OCI-LY7 (cell line): ENCODE measurements at regions not wholly inside any gene's neighbourhood (a gene's known extent, or its start where the extent isn't known, plus 50 kb on each side); places are given as distances from the start of the nearest gene placed in this dataset.
A peak's percentile ranks its signal among the peaks of the same experiment; 100 is the strongest.
"Not testable (repeated sequence)": the region's sequence is repeated elsewhere in the genome, so short reads cannot be mapped to it uniquely, and the experiment has no call there.

Experiments
- BruUV-seq: library from RNA; stranded (reverse); fragments of 400-500 nt; replicated peaks from 2 replicates; lab custom pipeline; 2021; lab: Mats Ljungman, UMichigan
- CTCF ChIA-PET: fragments of 300-600 bp; sonication (Branson Sonifier 250); formaldehyde crosslinking; loops from one replicate; lab custom pipeline; 2022; ENCODE audit warnings: antibody characterized with exemption; ENCODE audit not compliant: unreplicated experiment; lab: Charles Lee
- POLR2A ChIA-PET: fragments of 300-600 bp; sonication (Branson Sonifier 250); formaldehyde crosslinking; loops from one replicate; lab custom pipeline; 2022; ENCODE audit warnings: antibody characterized with exemption; lab: Charles Lee
- DNase-seq: peaks from one replicate; pipeline ENCODE4 v3.0.0-alpha.2; 2015; ENCODE audit warnings: low spot score
- H2AFZ ChIP-seq: fragments of 200-600 bp; sonication (generic), shearing (Covaris generic); 2 replicates; pipeline ENCODE4 v1.6.1; 2014; ENCODE audit warnings: mild to moderate bottlenecking, antibody characterized with exemption, low read length, moderate library complexity
- H3K27ac ChIP-seq: fragments of 200-600 bp; sonication (generic); 2 replicates; pipeline ENCODE4 v1.5.1; 2014; ENCODE audit warnings: mixed run types, low read depth, mild to moderate bottlenecking, moderate library complexity, low read length, inconsistent platforms; ENCODE audit not compliant: poor library complexity, severe bottlenecking
- H3K36me3 ChIP-seq: fragments of 200-600 bp; sonication (generic); 2 replicates; pipeline ENCODE4 v1.6.1; 2014; ENCODE audit warnings: mild to moderate bottlenecking, antibody characterized with exemption, low read length, moderate library complexity, mixed read lengths; ENCODE audit not compliant: insufficient read depth
- H3K4me1 ChIP-seq: fragments of 200-600 bp; sonication (generic); 2 replicates; pipeline ENCODE4 v1.5.1; 2014; ENCODE audit warnings: mild to moderate bottlenecking, low read length; ENCODE audit not compliant: insufficient read depth, poor library complexity, severe bottlenecking
- H3K4me2 ChIP-seq: fragments of 200-600 bp; sonication (generic); 2 replicates; pipeline ENCODE4 v1.6.1; 2014; ENCODE audit warnings: mild to moderate bottlenecking, low read length
- H3K4me3 ChIP-seq: fragments of 200-600 bp; sonication (generic); 2 replicates; pipeline ENCODE4 v1.5.1; 2014; ENCODE audit warnings: mild to moderate bottlenecking, low read depth, low read length; ENCODE audit not compliant: poor library complexity, severe bottlenecking
- H3K79me2 ChIP-seq: fragments of 200-600 bp; sonication (generic); 2 replicates; pipeline ENCODE4 v1.6.1; 2016; ENCODE audit warnings: low read depth, mild to moderate bottlenecking, low read length, moderate library complexity, mixed read lengths; ENCODE audit not compliant: insufficient read depth
- H3K9me2 ChIP-seq: fragments of 200-600 bp; sonication (generic); 2 replicates; pipeline ENCODE4 v1.6.1; 2016; ENCODE audit warnings: mild to moderate bottlenecking, low read length, mixed read lengths; ENCODE audit not compliant: insufficient read depth
- H3K9me3 ChIP-seq: fragments of 200-600 bp; sonication (generic); 2 replicates; pipeline ENCODE4 v1.6.1; 2014; ENCODE audit warnings: mild to moderate bottlenecking, mixed run types, low read length, mixed read lengths
- H4K20me1 ChIP-seq: fragments of 200-600 bp; sonication (generic); 2 replicates; pipeline ENCODE4 v1.6.1; 2014; ENCODE audit warnings: mild to moderate bottlenecking, antibody characterized with exemption, low read length, moderate library complexity, mixed read lengths; ENCODE audit not compliant: insufficient read depth
- CTCF ChIP-seq: fragments of 200-600 bp; sonication (generic); conservative IDR thresholded peaks from 2 replicates; pipeline ENCODE4 v1.5.1; 2014; ENCODE audit warnings: mild to moderate bottlenecking, antibody characterized with exemption, low read length, moderate library complexity, mixed read lengths
- EZH2phosphoT487 ChIP-seq: fragments of 200-600 bp; sonication (generic); IDR thresholded peaks from 2 replicates; pipeline ENCODE4 v1.6.1; 2018; ENCODE audit warnings: low read depth, borderline replicate concordance, mild to moderate bottlenecking, mixed run types, antibody characterized with exemption, low read length, moderate library complexity, mixed read lengths
- intact Hi-C: fragments of 100-400 bp; cut with micrococcal nuclease; formaldehyde crosslinking; loops from one replicate; pipeline ENCODE4 v1.10.0; 2022; ENCODE audit not compliant: unreplicated experiment

DNA sequence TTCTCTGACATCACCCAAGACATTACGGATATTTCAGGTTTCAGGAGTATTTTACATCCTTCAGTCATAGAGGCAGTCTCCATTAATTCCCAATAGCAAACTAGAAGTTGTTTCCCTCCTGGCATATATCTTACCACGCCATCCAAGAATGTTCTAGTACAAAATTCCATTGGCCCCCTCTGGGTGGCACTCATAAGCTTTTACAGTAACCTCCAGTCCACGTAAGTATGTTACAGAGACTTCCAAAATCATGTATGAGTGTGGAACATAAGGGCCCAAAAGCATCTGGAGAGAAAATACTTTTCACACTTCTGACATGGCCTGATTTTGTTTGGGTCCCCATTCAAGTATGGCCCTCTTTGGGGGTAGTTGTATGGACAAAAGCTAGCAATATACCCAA is 58.1 kb upstream of the DHRS4 start:
- no peaks in the 10 kb centered on the region for H3K79me2 ChIP-seq
- DNase-seq = peak; percentile 4
- no peaks in the 10 kb centered on the region for H3K9me3 ChIP-seq
- POLR2A ChIA-PET = interaction anchor here (0.7 kb wide), 1 partner anchor 16 kb away, joined by 3 read pairs; no protein-coding TSS in a partner anchor
- H3K4me1 ChIP-seq = no peaks in the 10 kb centered on the region
- no peaks in the 10 kb centered on the region for H3K9me2 ChIP-seq
- TF ChIP-seq CTCF = peak; percentile 55
- no peak for TF ChIP-seq EZH2phosphoT487
- no TSS peak for BruUV-seq
- intact Hi-C loops = no loop called here
- H2AFZ ChIP-seq = no peak overlapping the region
- H4K20me1 ChIP-seq = no peaks in the 10 kb centered on the region
- CTCF ChIA-PET = no interaction called here
- no peak overlapping the region for H3K4me2 ChIP-seq
- no peaks in the 10 kb centered on the region for H3K36me3 ChIP-seq
- H3K27ac ChIP-seq = no peak overlapping the region
- H3K4me3 ChIP-seq = no peak overlapping the region

DNA sequence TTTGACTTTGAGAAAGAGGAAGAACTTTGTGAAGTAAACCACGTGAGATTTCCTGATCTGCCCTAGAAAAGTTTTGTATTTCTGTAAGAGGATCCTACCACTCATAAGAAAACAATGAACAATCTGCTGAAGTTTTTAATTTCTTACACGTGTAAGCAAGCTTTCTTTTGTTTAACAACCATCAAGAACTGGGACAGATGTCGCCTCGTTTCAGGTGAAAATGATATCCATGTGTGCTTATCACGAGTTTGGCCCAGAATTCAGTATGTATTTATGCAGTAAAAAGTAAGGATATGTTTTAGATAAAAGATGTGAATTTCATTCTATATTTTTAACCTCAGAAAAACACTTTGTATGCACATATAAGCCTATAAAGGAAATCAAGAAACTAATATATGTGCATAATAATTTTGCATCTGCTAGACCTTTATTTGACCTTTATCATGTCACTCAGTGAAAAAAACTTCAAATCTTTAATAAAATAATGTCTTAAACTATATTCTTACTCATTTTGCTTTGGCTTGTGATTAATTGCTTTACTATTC is 56.9 kb upstream of the DHRS4 start:
- ChIA-PET CTCF (no interaction called here), POLR2A (interaction anchor here (0.6 kb wide), 1 partner anchor 280 kb away, joined by 3 read pairs; no protein-coding TSS in a partner anchor)
- DNase-seq = no peak
- H3K4me3 ChIP-seq = no peak overlapping the region
- no TSS peak for BruUV-seq
- H3K4me2 ChIP-seq = no peak overlapping the region
- H3K79me2 ChIP-seq = no peaks in the 10 kb centered on the region
- no peaks in the 10 kb centered on the region for H3K36me3 ChIP-seq
- no peaks in the 10 kb centered on the region for H3K4me1 ChIP-seq
- H4K20me1 ChIP-seq = no peaks in the 10 kb centered on the region
- TF ChIP-seq CTCF = no peak
- no peak for TF ChIP-seq EZH2phosphoT487
- H3K9me3 ChIP-seq = no peaks in the 10 kb centered on the region
- intact Hi-C loops = no loop called here
- H2AFZ ChIP-seq = no peak overlapping the region
- no peaks in the 10 kb centered on the region for H3K9me2 ChIP-seq
- no peak overlapping the region for H3K27ac ChIP-seq

DNA sequence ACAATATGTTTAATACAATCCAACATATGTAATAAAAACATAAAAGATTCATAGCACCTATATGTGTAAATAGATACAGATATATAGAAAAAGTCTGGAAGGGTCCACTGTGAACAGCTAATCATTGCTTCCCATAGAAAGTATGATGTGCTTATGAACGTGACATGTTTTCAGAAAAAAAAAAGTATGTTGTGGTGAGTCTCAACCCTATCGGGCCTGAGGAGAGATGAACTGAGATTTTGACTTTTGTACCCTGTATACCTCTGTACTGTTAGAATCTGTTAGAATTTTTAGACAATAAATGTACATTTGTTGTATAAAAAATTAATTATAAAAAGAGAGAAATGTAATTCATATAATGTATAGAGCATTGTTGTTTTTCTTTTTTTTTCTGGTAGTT is 56.3 kb upstream of the DHRS4 start:
- H4K20me1 ChIP-seq, H3K79me2 ChIP-seq, DNase-seq, H2AFZ ChIP-seq, H3K36me3 ChIP-seq, H3K9me2 ChIP-seq, CTCF ChIA-PET, H3K4me1 ChIP-seq, H3K4me2 ChIP-seq, H3K9me3 ChIP-seq, H3K4me3 ChIP-seq, H3K27ac ChIP-seq, BruUV-seq, intact Hi-C loops: not testable (repeated sequence)
- POLR2A ChIA-PET = interaction anchor here (0.6 kb wide), 1 partner anchor 281 kb away, joined by 3 read pairs; no protein-coding TSS in a partner anchor

DNA sequence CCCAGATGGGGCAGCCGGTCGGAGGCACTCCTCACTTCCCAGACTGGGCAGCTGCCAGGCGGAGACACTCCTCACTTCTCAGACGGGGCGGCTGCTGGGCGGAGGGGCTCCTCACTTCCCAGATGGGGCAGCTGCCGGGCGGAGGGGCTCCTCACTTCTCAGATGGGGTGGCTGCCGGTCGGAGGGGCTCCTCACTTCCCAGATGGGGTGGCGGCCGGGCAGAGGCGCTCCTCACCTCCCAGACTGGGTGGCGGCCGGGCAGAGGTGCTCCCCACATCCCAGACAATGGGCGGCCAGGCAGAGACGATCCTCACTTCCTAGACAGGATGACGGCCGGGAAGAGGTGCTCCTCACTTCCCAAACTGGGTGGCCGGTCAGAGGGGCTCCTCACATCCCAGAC is 55.2 kb upstream of the DHRS4 start:
- BruUV-seq, H3K27ac ChIP-seq, H3K79me2 ChIP-seq, H3K36me3 ChIP-seq, H3K4me1 ChIP-seq, CTCF ChIA-PET, intact Hi-C loops, H3K9me3 ChIP-seq, H3K4me2 ChIP-seq, H4K20me1 ChIP-seq, H2AFZ ChIP-seq, POLR2A ChIA-PET, H3K4me3 ChIP-seq, H3K9me2 ChIP-seq, DNase-seq: not testable (repeated sequence)
